ENCODE measurements at regions not wholly inside any gene's neighbourhood (a gene's known extent, or its start where the extent isn't known, plus 50 kb on each side); places are given as distances from the start of the nearest gene placed in this dataset.
"Not testable (repeated sequence)": the region's sequence is repeated elsewhere in the genome, so short reads cannot be mapped to it uniquely, and the experiment has no call there.

DNA sequence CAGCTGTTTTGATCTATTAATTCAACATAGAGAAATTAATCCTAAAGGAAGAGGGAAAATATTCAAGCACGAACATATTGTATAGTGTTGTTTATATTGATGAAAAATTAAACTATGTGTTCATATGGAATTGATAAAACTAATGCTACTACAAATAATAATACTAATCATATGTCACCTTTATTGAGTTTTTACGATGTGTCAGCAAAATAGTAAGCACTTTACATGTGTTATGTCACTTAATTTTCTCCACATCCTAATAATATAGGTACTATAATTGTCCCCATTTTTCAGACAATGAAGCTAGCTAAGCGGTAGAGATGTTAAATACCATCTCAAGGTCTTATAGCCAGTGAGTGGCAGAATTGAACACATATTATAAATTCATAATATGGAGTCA, 2008.5 kb upstream of the WWC1 start:
- in situ Hi-C loops (cut with MboI; ENCODE audit: low sequenced_read_pairs) = no loop called here

DNA sequence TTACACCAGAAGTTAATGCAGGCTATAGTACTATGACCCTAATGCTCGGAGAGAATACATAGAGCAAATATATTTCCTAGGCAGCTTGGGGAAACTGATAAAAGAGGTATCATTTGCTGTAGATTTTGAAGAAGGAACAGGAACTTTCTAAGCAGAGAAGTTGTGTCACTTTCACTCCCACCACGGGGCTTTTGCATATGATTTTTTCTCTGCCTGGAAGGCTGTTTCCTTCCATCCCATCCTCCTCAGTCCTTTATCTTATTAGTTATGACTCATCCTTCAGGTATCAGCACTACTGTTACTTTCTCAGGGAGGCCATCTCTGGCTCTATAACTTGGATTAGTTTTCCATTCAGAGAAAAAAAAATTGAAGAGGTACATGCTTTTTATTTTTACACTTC, 2006.1 kb upstream of the WWC1 start:
- in situ Hi-C loops (cut with MboI; ENCODE audit: low sequenced_read_pairs) = no loop called here

DNA sequence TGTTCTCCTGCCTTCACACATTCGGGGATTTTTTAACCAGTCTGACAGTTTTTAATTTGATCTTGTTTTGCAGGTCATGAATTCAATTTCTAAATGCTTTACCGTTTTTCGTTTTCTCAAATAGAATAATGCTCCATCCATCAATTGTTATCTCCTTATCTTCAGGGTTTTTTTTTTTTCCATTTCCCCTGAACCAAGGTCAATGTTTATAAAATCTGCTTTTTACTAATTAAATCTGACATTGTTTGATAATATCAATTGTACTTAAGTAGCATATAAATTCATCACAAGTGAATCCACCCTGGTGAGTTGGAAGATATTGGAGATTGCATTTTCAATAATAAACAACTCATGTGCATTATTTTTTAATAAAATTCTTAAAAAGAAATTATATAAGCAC, 2004.6 kb upstream of the WWC1 start:
- in situ Hi-C loops (cut with MboI; ENCODE audit: low sequenced_read_pairs) = no loop called here

DNA sequence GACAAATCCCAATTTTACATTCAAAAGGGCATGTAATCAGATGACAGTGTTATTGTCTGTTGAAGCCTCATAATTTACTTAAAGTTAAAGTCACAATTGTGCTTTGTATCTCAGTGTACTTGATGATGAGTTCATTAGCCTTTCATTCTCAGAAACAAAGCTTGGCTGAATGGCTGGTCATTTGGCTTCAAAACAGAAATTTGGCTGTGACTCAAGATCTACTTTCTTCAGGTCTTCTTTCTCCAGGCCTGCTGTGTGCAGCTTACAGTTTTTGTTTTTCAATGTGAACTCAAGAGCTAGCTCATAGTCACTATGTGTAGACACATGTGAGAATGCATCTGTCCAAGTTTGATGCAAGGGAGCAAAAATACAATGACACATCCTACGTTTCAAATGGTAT, 2003.6 kb upstream of the WWC1 start:
- in situ Hi-C loops (cut with MboI; ENCODE audit: low sequenced_read_pairs) = no loop called here

DNA sequence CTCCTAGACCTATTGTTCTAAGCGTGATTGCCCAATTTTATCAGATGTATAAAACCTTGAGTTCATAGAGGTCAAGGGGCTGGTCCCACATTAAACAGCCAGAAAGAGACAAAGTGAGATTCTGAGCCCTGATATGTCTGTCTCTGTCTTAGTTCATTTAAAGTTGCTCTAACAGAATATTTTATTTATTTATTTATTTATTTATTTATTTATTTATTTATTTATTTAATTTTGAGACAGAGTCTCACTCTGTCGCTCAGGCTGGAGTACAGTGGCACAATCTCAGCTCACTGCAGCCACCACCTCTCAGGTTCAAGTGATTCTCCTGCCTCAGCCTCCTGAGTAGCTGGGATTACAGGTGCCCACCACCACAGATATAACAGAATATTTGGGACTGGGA, 1999.6 kb upstream of the WWC1 start:
- in situ Hi-C loops (cut with MboI; ENCODE audit: low sequenced_read_pairs) = not testable (repeated sequence)

DNA sequence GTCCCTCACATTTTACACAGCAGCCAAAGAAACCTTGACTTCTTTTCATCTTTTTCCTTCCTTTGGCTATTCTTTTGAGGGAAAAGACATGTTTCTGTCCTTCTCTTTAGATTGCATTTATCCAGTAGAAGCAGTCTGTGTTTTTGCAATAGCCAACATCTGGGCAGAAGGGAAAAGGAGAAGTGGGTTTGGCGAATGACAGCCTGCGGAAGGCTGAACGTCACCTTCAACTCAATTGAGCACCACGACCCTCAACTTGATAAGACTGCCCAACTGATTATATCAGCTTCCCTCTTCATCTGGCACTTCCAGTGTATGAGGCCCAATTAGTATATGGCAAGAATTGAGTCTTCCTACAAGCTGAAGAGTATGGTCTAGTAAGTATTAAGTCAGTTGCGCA, 1997.6 kb upstream of the WWC1 start:
- in situ Hi-C loops (cut with MboI; ENCODE audit: low sequenced_read_pairs) = no loop called here

DNA sequence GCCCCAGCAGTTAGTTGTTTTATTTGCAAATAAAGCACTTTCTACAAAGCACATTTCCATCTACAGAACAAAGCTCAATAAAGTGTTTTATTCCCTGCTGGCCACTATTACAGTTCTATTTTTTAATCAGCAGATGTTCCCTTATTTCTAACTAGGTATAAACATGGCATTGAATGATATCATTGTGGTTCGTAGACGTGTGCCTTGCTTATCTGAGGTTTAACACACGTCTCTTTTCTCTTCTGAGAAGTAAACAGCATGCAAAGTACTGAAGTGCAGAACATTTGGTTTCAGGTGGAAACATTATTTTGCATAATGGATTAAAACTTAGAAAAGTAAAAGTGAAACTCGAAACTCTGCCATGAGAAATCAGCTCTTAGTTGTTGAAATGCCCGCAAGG, 1989.3 kb upstream of the WWC1 start:
- in situ Hi-C loops (cut with MboI; ENCODE audit: low sequenced_read_pairs) = no loop called here

DNA sequence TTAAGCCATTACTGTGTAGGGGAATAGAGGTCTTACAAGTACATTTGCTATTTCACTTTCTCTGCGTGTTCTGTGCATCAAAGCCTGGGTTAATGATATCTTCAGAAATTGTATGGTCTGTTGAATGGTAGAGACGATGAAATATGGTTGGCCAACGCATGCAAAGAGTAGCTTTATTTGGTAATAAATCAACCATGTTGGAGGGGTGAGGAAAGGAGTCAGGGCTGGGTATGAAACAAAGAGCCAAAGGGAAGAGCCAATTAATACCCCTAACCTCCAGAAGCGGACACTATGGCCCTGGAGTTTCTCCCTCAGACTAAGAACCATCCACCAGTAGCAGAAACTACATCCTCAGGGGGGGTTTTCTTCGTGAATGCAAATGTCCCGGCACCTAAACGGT, 1974.0 kb upstream of the WWC1 start:
- in situ Hi-C loops (cut with MboI; ENCODE audit: low sequenced_read_pairs) = no loop called here

DNA sequence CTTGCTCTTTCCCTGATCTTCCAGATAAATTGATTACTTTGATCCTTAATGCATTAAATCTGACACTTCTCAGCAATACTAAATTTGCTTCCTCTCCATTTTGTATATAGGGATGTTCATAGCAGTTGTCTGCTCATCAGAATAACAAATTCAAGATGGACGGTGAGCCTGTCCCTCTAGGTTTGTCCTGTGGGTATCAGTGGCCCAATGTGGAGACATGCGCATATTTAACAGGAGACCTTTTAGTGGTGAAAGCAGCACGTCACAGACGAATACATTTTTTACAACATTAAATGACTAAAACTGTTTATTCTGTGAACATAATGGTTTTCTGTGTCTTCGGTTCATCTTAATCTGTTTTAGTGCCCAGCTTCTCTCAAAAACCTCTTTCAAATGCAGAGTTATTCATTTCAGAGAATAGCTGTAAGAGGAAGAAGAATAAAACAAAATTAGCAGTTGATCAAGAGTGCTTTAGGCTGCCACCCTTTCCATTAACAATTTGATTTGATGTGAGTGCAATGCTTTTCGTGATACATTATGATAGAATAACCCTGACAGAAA, 1970.4 kb upstream of the WWC1 start:
- in situ Hi-C loops (cut with MboI; ENCODE audit: low sequenced_read_pairs) = no loop called here

DNA sequence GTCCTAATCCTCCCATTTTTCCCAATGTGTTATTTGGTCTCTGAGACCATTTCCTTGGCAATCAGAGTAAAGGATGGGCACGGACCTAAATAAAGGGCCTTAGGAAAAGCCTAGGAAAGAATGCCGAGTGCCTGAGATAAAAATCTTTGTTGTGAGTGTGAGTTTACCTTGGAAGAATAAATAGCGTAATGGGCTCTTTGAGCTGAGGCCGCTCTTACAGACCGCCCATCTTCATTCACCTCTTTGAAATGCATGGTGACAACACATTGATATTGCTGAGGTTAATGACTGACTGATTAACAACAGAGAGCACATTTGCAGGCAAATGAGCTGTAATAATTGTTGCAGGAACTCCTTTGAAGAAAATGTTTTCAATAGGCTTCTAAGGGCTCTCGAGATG, 1967.1 kb upstream of the WWC1 start:
- in situ Hi-C loops (cut with MboI; ENCODE audit: low sequenced_read_pairs) = no loop called here

DNA sequence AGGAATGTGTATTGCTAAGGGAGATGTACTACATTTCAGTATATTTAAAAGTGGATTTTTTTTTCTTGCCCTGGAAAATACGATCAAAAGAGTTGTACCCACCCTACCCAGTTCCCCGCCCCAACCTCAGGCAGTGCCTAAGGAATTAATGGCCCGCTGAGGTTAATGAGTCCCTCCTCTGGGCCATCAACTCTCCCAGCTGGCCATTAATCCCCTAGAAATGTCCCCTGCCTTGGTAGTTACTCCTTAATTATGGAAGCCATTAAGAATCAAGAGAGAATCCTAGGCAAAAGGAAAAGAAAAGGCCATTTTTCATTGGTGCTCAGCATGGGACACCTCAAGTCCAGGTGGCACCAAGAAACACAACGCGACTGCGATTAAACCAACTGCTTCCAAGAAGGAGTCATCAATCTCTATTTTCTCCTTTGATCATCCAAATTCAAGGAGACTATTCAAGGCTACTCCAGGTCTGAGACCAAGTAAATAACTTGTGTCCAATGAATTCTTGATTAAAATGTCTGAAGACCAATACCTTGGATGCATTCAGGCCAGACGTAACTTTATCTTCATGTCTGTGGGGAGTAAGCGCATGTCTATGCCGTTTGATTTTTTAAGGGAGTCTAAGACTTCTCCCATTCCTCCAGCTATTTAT, 1962.2 kb upstream of the WWC1 start:
- in situ Hi-C loops (cut with MboI; ENCODE audit: low sequenced_read_pairs) = no loop called here

DNA sequence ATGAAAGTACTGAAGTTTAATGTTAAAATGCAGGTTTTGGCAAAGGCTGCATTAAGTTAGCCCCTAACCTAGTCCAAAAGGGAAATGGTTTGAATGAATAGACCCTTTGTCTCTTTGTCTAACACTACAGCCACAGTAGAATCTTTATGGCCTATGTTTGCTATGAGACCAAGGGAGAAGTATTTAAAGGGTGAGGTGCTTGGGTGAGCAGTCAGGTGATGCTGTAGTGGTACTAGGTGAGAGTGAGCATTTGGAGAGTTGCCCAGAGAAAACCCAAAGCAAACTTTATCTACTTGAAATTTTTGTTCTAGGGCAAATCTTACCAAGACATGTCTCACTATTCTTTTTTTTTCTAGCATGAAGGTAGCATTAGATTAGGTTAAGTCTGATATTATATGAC, 1961.4 kb upstream of the WWC1 start:
- in situ Hi-C loops (cut with MboI; ENCODE audit: low sequenced_read_pairs) = no loop called here

DNA sequence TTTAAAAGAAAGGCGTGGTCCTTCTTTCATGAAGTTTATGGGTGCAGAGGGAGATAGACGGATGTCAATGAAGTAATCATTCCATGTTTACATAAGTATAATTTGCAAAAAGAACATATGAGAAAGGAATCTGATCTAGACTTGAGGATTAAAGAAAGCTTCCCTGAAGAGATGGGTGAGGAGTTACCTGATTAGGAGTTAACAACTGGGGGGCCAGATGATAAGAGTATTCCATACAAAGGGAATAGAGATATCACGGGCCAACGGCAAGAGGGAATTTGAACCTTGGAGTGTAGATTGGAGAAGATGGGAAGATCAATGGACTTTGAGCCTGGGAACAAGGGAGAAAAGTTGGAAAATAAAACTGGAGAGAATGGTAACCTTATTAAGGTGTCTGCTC, 1959.9 kb upstream of the WWC1 start:
- in situ Hi-C loops (cut with MboI; ENCODE audit: low sequenced_read_pairs) = no loop called here

DNA sequence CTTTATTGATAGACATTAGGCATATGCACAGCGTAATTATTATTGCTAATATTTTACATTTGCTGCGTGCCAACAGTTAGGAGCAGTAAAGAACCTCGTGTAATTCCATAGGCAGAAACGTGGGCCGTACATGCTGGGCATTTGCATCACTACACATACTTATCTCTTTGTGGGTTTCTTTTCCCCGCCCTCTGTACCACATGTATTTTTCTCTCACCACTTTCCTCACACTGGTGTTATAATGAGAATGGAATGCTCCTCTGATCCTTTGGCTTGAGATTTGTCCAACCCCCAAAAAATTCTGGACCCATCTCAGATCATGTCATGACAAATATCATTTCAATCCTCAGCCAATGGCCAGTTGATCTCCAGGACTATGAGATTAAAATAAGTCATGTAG, 1952.6 kb upstream of the WWC1 start:
- in situ Hi-C loops (cut with MboI; ENCODE audit: low sequenced_read_pairs) = no loop called here

DNA sequence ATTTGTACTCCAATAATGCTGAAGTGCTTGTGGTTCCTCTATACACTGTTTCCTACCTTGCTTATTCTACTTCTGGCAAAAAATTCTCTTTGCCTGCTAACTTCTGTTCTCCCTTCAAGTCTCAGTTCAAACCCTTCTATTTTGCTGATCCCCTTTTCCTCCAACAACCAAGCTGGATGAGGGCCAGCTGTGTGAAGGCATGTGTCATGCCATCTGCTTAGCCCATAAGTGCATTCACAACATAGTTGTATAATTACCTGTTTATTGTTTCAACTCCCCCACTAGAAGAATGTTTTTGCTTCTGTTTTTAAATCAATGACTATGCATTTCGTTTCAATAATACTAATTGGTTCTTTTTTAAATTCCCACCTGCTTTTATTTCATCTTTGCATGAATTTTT, 1951.4 kb upstream of the WWC1 start:
- in situ Hi-C loops (cut with MboI; ENCODE audit: low sequenced_read_pairs) = no loop called here

DNA sequence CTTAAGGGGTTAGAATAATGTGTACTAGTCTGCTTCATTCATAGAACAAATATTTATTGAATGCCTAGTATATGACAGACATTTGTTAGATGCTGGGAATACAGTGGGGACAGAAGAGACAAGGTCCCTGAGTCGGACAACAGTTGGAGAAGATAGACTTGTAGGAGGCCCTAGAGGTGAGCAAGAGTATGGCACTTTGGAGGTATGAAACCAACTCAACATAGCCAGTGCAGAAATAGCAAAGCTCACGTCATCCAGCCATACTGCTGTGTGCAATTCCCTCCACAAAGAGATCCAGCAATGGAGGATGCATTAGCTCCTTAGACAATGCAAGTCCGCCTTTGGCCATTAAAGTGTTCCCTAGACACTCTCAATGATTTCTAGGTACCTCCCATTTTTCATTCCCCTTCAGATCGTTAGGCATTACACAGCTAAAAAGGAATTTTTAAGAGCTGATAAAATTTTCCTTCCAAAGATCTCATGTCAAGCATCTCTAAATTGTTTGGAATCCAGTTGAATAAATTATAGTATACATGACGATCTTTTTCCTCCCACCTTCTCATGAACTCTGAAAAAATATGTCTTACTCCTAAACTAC, 1949.6 kb upstream of the WWC1 start:
- in situ Hi-C loops (cut with MboI; ENCODE audit: low sequenced_read_pairs) = no loop called here

DNA sequence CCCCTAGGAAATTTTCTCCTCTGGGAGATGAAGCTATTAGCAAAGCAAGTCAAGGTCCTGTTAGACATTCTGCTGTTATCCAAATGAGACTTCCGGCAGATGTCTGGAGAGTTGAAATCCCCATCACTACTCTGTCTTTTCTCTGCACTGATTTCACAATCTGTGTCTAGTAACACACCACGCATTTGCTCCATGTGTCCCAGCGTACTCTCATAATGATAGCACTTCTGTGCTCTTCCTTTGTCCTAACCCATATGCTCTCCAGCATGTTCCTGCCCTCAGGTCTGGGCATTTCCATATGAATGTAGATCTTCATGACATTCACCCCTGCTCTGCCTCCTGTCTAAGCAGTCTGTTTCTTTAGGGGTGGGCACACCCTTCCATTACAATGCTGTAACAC, 1949.0 kb upstream of the WWC1 start:
- in situ Hi-C loops (cut with MboI; ENCODE audit: low sequenced_read_pairs) = no loop called here

DNA sequence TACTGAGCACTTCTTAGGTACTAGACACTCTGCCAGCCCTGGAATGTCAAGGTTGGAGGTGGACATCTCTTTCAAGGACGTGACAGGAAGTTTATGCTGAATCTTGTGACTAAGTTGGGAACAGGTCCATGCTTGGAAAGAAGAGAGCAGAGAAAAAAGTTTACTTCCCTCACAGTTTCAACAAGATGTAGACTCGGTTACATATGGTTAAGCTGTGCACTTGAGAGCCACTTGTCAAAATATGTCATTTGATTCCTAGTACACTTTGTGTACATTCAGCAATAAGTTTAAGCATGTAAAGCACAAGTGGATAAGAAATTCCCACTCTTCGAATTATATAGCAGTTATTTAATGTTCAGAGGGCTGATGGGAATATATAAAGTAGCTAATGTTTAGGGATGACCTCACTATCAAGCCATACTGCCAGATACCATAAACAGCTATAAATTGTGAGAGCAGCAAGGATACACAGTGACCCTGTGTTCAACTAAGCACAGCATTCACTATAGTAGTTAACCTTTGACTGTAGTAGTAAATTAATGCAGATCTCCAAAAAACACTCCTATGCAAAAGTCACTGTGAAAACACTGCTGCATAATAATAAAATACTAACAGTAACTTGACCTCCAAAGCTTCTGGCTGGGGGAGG, 1944.6 kb upstream of the WWC1 start:
- in situ Hi-C loops (cut with MboI; ENCODE audit: low sequenced_read_pairs) = no loop called here

DNA sequence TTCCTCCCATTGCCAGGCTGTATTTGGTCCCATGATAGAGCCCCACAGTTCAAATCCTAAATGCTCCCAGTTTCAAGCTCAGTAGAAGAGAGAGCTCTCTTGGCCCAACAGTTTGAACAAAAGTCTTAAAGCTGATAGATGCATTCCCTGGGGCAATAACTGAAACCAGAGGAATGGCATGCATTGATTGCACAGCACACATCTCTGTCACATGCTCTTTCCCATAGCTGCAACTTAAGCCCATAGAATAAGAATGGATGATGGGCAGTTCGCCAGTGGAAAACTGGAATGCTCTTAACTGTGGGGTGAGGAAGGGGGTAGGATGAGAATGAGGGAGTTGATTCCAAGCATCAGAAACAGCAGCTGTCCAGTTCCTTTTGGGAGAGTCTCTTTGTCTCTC, 1942.4 kb upstream of the WWC1 start:
- in situ Hi-C loops (cut with MboI; ENCODE audit: low sequenced_read_pairs) = no loop called here

DNA sequence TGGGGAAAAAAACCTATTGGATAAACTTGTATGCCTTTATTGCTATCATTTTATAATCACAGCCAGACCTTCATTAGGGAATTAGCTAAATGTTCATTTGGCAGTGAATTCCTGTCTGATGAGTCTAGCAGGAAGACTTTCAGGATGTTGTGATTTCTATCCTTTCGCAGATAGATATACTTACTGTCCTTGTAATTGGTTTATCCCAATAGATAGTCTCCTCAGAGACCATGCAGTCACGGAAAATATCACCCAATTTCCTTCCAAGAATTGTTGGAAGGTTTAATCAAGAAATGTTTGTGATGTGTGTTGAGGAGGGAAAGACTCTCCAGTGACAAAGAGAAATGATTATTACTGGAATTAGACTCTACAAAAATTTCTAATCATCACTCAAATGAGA, 1937.9 kb upstream of the WWC1 start:
- in situ Hi-C loops (cut with MboI; ENCODE audit: low sequenced_read_pairs) = no loop called here

DNA sequence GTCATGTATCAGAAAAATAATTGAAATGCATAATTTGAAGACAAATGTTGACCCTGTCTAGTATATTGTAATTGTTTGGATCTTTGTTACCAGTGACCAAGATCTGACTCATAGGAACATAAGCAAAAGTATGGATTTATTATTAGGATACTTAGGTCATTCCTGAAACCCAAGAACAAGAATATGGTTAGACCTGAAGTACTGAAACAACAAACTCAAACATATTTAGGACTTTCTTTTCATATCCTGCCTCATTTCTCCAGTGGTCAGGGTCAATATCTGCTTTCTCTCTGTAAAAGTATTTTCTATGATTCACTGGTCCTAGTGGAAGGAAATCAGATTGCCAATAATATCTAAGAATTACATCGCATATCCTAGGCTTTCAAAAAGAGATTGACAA, 1937.1 kb upstream of the WWC1 start:
- in situ Hi-C loops (cut with MboI; ENCODE audit: low sequenced_read_pairs) = no loop called here

DNA sequence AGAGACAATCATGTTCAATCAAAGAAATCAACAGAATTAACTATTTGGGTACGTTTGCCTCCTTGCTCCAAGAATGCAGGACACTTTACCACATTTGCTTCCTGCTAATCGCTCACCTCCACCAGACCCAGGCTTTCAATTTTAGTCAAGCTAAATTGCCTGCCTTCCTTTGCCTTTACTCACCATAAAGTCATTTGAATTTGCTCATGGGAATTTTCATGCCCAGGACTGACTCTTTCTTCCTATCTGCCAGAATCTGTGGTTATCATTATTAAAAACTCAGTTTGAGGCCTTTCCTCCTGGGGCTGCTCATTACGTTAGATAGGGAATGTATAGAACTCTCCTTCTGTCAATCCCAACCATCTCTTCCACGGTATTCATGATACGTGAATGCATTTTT, 1935.3 kb upstream of the WWC1 start:
- in situ Hi-C loops (cut with MboI; ENCODE audit: low sequenced_read_pairs) = no loop called here

All from HL-60/S4 (cell line).